ENCODE measurements at regions not wholly inside any gene's neighbourhood (a gene's known extent, or its start where the extent isn't known, plus 50 kb on each side); places are given as distances from the start of the nearest gene placed in this dataset.

GRCh38 chr10:10513067-10513466 is 504.6 kb upstream of the CELF2 start:
- no peaks in the 10 kb centered on the region for H3K9me3 Mint-ChIP-seq
- H3K4me3 Mint-ChIP-seq: no peak overlapping the region
- no peak overlapping the region for H3K27ac Mint-ChIP-seq
- ATAC-seq: no peak
- no peaks in the 10 kb centered on the region for H3K36me3 Mint-ChIP-seq
- H3K27me3 Mint-ChIP-seq: peaks cover 19% of the 10 kb centered on the region
- no peaks in the 10 kb centered on the region for H3K4me1 Mint-ChIP-seq

- ATAC-seq: no peak
- H3K36me3 Mint-ChIP-seq: no peaks in the 10 kb centered on the region
- H3K27me3 Mint-ChIP-seq: peaks cover 19% of the 10 kb centered on the region
- no peaks in the 10 kb centered on the region for H3K9me3 Mint-ChIP-seq
- H3K4me1 Mint-ChIP-seq: no peaks in the 10 kb centered on the region
- H3K27ac Mint-ChIP-seq: no peak overlapping the region
- no peak overlapping the region for H3K4me3 Mint-ChIP-seq
Observed at GRCh38 chr10:10513898-10514297, 503.8 kb upstream of the CELF2 start.

- H3K36me3 Mint-ChIP-seq: no peaks in the 10 kb centered on the region
- no peak overlapping the region for H3K27ac Mint-ChIP-seq
- H3K27me3 Mint-ChIP-seq: peaks cover 19% of the 10 kb centered on the region
- no peak for ATAC-seq
- H3K9me3 Mint-ChIP-seq: no peaks in the 10 kb centered on the region
- no peak overlapping the region for H3K4me3 Mint-ChIP-seq
- no peaks in the 10 kb centered on the region for H3K4me1 Mint-ChIP-seq
Observed at GRCh38 chr10:10514797-10515196, 502.9 kb upstream of the CELF2 start.

GRCh38 chr10:10515479-10516204 is 502.0 kb upstream of the CELF2 start:
- Mint-ChIP-seq H3K9me3 (no peaks in the 10 kb centered on the region), H3K27me3 (peaks cover 13% of the 10 kb centered on the region), H3K4me3 (no peak overlapping the region), H3K4me1 (peaks cover 6% of the 10 kb centered on the region), H3K36me3 (no peaks in the 10 kb centered on the region), H3K27ac (no peak overlapping the region)
- ATAC-seq: no peak

- no peak overlapping the region for H3K27ac Mint-ChIP-seq
- no peak for ATAC-seq
- no peaks in the 10 kb centered on the region for H3K9me3 Mint-ChIP-seq
- H3K4me3 Mint-ChIP-seq: no peak overlapping the region
- peaks cover 10% of the 10 kb centered on the region for H3K4me1 Mint-ChIP-seq
- H3K36me3 Mint-ChIP-seq: no peaks in the 10 kb centered on the region
- peaks cover 8% of the 10 kb centered on the region for H3K27me3 Mint-ChIP-seq
Observed at GRCh38 chr10:10516346-10517130, 501.1 kb upstream of the CELF2 start.

GRCh38 chr10:10517866-10518265 is 499.8 kb upstream of the CELF2 start:
- Mint-ChIP-seq H3K36me3 (no peaks in the 10 kb centered on the region), H3K27ac (no peak overlapping the region), H3K27me3 (peaks cover 8% of the 10 kb centered on the region), H3K4me1 (peaks cover 10% of the 10 kb centered on the region), H3K9me3 (no peaks in the 10 kb centered on the region), H3K4me3 (no peak overlapping the region)
- no peak for ATAC-seq

- no peak overlapping the region for H3K4me3 Mint-ChIP-seq
- no peaks in the 10 kb centered on the region for H3K36me3 Mint-ChIP-seq
- no peak for ATAC-seq
- H3K27ac Mint-ChIP-seq: no peak overlapping the region
- no peaks in the 10 kb centered on the region for H3K9me3 Mint-ChIP-seq
- H3K27me3 Mint-ChIP-seq: no peaks in the 10 kb centered on the region
- H3K4me1 Mint-ChIP-seq: peaks cover 10% of the 10 kb centered on the region
Observed at GRCh38 chr10:10519674-10520073, 498.0 kb upstream of the CELF2 start.

GRCh38 chr10:10520491-10521385 is 496.9 kb upstream of the CELF2 start:
- Mint-ChIP-seq H3K9me3 (no peaks in the 10 kb centered on the region), H3K36me3 (no peaks in the 10 kb centered on the region), H3K27me3 (no peaks in the 10 kb centered on the region), H3K4me3 (no peak overlapping the region), H3K27ac (no peak overlapping the region), H3K4me1 (peaks cover 10% of the 10 kb centered on the region)
- ATAC-seq: peak; percentile 88

GRCh38 chr10:10526846-10527245 is 490.8 kb upstream of the CELF2 start:
- H3K27ac Mint-ChIP-seq: no peak overlapping the region
- no peak for ATAC-seq
- no peaks in the 10 kb centered on the region for H3K27me3 Mint-ChIP-seq
- H3K36me3 Mint-ChIP-seq: no peaks in the 10 kb centered on the region
- H3K9me3 Mint-ChIP-seq: no peaks in the 10 kb centered on the region
- no peaks in the 10 kb centered on the region for H3K4me1 Mint-ChIP-seq
- no peak overlapping the region for H3K4me3 Mint-ChIP-seq

- no peaks in the 10 kb centered on the region for H3K27me3 Mint-ChIP-seq
- H3K4me3 Mint-ChIP-seq: no peak overlapping the region
- H3K36me3 Mint-ChIP-seq: no peaks in the 10 kb centered on the region
- H3K9me3 Mint-ChIP-seq: no peaks in the 10 kb centered on the region
- no peaks in the 10 kb centered on the region for H3K4me1 Mint-ChIP-seq
- H3K27ac Mint-ChIP-seq: no peak overlapping the region
- ATAC-seq: no peak
Observed at GRCh38 chr10:10527861-10528562, 489.7 kb upstream of the CELF2 start.

- ATAC-seq: no peak
- H3K27me3 Mint-ChIP-seq: no peaks in the 10 kb centered on the region
- no peaks in the 10 kb centered on the region for H3K9me3 Mint-ChIP-seq
- no peaks in the 10 kb centered on the region for H3K36me3 Mint-ChIP-seq
- H3K27ac Mint-ChIP-seq: no peak overlapping the region
- H3K4me3 Mint-ChIP-seq: no peak overlapping the region
- no peaks in the 10 kb centered on the region for H3K4me1 Mint-ChIP-seq
Observed at GRCh38 chr10:10528563-10528910, 489.1 kb upstream of the CELF2 start.

- no peaks in the 10 kb centered on the region for H3K4me1 Mint-ChIP-seq
- ATAC-seq: no peak
- H3K4me3 Mint-ChIP-seq: no peak overlapping the region
- H3K27ac Mint-ChIP-seq: no peak overlapping the region
- no peaks in the 10 kb centered on the region for H3K9me3 Mint-ChIP-seq
- H3K36me3 Mint-ChIP-seq: no peaks in the 10 kb centered on the region
- H3K27me3 Mint-ChIP-seq: no peaks in the 10 kb centered on the region
Observed at GRCh38 chr10:10530313-10530712, 487.4 kb upstream of the CELF2 start.

- ATAC-seq: no peak
- H3K27me3 Mint-ChIP-seq: no peaks in the 10 kb centered on the region
- no peak overlapping the region for H3K4me3 Mint-ChIP-seq
Observed at GRCh38 chr10:10532236-10532635, 485.4 kb upstream of the CELF2 start.

GRCh38 chr10:10532826-10533225 is 484.8 kb upstream of the CELF2 start:
- ATAC-seq: no peak
- Mint-ChIP-seq H3K27ac (no peak overlapping the region), H3K4me3 (no peak overlapping the region), H3K36me3 (no peaks in the 10 kb centered on the region), H3K27me3 (no peaks in the 10 kb centered on the region), H3K4me1 (no peaks in the 10 kb centered on the region), H3K9me3 (no peaks in the 10 kb centered on the region)

More at GRCh38 chr10:10532236-10532635, 485.4 kb upstream of the CELF2 start:
- H3K9me3 Mint-ChIP-seq: no peaks in the 10 kb centered on the region
- H3K36me3 Mint-ChIP-seq: no peaks in the 10 kb centered on the region
- no peak overlapping the region for H3K27ac Mint-ChIP-seq
- no peaks in the 10 kb centered on the region for H3K4me1 Mint-ChIP-seq

- Mint-ChIP-seq H3K27me3 (no peaks in the 10 kb centered on the region), H3K36me3 (no peaks in the 10 kb centered on the region), H3K27ac (no peak overlapping the region), H3K4me3 (no peak overlapping the region), H3K4me1 (no peaks in the 10 kb centered on the region), H3K9me3 (no peaks in the 10 kb centered on the region)
- ATAC-seq: no peak
Observed at GRCh38 chr10:10533437-10533836, 484.2 kb upstream of the CELF2 start.

Measured in stimulated activated memory B cell treated with anti-CD40 and anti-IgM and Interleukin-4, amounts not matched to agents 10 μg/mL and 1 μg/mL and 100 μg/mL, for 72 hours (primary cell).